ENCODE measurements at regions not wholly inside any gene's neighbourhood (a gene's known extent, or its start where the extent isn't known, plus 50 kb on each side); places are given as distances from the start of the nearest gene placed in this dataset.

DNA sequence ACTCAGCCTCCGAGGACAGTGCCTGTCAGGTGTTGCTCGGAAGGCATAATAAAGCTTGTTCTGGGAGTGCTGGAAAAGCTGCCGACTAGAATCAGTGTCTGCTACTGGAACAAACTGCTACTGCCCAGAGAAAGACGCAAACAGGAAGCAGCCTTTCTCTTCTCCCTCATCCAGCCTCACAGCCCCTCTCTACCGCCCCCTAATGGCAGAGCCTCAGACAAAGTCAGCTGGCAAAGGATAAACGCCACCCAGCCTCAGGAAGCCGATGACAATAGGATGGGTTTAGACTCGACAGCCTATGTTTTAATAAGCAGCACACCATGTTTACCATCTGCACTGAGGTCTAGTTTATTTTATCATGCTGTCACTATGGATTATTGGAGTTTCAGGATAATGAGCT, 169.5 kb upstream of the LYZL1 start:
- TF ChIP-seq, protein P1, sequence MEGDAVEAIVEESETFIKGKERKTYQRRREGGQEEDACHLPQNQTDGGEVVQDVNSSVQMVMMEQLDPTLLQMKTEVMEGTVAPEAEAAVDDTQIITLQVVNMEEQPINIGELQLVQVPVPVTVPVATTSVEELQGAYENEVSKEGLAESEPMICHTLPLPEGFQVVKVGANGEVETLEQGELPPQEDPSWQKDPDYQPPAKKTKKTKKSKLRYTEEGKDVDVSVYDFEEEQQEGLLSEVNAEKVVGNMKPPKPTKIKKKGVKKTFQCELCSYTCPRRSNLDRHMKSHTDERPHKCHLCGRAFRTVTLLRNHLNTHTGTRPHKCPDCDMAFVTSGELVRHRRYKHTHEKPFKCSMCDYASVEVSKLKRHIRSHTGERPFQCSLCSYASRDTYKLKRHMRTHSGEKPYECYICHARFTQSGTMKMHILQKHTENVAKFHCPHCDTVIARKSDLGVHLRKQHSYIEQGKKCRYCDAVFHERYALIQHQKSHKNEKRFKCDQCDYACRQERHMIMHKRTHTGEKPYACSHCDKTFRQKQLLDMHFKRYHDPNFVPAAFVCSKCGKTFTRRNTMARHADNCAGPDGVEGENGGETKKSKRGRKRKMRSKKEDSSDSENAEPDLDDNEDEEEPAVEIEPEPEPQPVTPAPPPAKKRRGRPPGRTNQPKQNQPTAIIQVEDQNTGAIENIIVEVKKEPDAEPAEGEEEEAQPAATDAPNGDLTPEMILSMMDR (IDR thresholded peaks at IDR 0.05) = peak in 2 of 7 experiments; percentile 7 to 27
- no peak for TF ChIP-seq POLR2AphosphoS5 (IDR thresholded peaks at IDR 0.05)
- no peak for TF ChIP-seq EP300 (IDR thresholded peaks at IDR 0.05)
- TF ChIP-seq POLR2A (IDR thresholded peaks at IDR 0.05) = no peak

All from stomach (tissue), 4 donors.